ENCODE measurements at regions not wholly inside any gene's neighbourhood (a gene's known extent, or its start where the extent isn't known, plus 50 kb on each side); places are given as distances from the start of the nearest gene placed in this dataset.

DNA sequence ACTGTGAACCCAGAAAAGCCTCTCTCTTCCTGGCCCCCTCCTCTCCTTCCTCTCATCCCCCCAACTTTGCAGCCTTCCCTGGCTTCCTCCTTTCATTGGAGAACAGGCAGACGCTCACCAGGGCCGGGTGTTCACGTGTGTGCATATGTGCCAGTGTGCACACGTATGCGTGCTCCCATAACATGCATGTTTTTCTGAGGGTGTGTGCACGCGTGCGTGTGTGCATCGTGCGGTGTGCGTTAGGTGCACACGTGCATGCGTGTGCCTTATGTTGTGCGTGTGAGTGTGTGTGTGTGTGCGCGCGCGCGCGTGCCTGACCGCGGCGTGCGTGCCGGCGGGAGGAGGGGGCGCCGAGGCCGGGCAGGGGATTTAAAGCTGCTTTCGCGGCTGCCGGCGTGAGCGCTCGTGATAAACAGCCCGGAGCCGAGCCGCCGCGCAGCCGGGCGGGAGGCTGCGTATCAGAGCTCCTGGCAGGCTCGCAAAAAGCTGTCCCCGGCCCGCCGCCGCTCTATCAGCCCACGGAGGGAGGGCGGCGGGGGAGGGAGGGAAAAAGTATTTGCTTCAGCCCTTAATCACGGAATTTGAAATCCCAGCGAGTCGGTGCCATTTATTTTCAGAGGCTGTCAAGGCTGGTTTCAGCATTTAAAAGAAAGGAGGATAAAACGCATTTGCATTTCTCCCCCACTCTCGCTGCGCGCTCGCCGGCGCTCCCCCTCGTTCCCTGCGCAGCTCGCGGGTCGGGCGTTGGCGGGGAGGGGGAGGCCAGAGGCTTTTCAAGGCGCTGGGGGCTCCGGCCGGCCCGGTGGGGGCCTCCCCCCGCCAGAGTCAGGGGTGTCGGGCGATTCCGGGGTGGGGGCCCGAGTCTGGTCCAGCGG is 183.9 kb downstream of the C9orf50 start:
- intact Hi-C loops (cut with micrococcal nuclease) = no loop called here
- H3K36me3 ChIP-seq (ENCODE audit: control insufficient read depth in 2 of 2, extremely low read depth in 1 of 2, insufficient read depth in 2 of 2, low read length in 2 of 2) = no peaks in the 10 kb centered on the region
- H3K9ac ChIP-seq (replicated peaks; ENCODE audit: extremely low read depth, insufficient read depth, low read length) = peak overlapping the region; percentile 15
- no peaks in the 10 kb centered on the region for H3K9me1 ChIP-seq (replicated peaks; ENCODE audit: control insufficient read depth, extremely low read depth, insufficient read depth, low read length)
- BruUV-seq (replicated peaks) = no TSS peak
- peaks cover 24 to 32% of the 10 kb centered on the region in 2 experiments for H3K27me3 ChIP-seq (ENCODE audit: control insufficient read depth in 2 of 2, insufficient read depth in 2 of 2, low read length in 2 of 2)
- H3K4me1 ChIP-seq (ENCODE audit: control insufficient read depth, extremely low read depth, insufficient read depth, low read length) = no peaks in the 10 kb centered on the region
- no peak for FAIRE-seq
- peak overlapping the region; percentile 51 for H3K4me2 ChIP-seq (ENCODE audit: insufficient read depth, low read length)
- no peak overlapping the region for H3K27ac ChIP-seq (ENCODE audit: insufficient read depth, low read depth, low read length)
- no peaks in the 10 kb centered on the region for H4K20me1 ChIP-seq (replicated peaks; ENCODE audit: control insufficient read depth, extremely low read depth, insufficient read depth, low read length)
- no peaks in the 10 kb centered on the region for H3K9me3 ChIP-seq (replicated peaks; ENCODE audit: control insufficient read depth, insufficient read depth, low read length)
- peak overlapping the region in 2 of 3 experiments; percentile 34 to 54 for H3K4me3 ChIP-seq (replicated peaks in 1 of 3; ENCODE audit: insufficient read depth in 1 of 3, low read depth in 1 of 3, low read length in 3 of 3)
- ChIA-PET CTCF (interaction anchor here (0.9 to 1.5 kb wide), 5 partner anchors 14 to 60 kb away, joined by 3 to 7 read pairs (median 5); no protein-coding TSS in a partner anchor), POLR2A (interaction anchor here (0.6 to 0.7 kb wide), 2 partner anchors 10 to 23 kb away, joined by 4 read pairs; no protein-coding TSS in a partner anchor)
- peak; percentile 57 for DNase-seq (ENCODE audit: low read depth, low spot score)
- H3K79me2 ChIP-seq (ENCODE audit: control insufficient read depth, insufficient read depth, low read length) = no peaks in the 10 kb centered on the region
- dilution Hi-C loops (cut with MboI; ENCODE audit: extremely low pct_ligation_motif_present, low sequenced_read_pairs) = no loop called here
- TF ChIP-seq, protein P1, sequence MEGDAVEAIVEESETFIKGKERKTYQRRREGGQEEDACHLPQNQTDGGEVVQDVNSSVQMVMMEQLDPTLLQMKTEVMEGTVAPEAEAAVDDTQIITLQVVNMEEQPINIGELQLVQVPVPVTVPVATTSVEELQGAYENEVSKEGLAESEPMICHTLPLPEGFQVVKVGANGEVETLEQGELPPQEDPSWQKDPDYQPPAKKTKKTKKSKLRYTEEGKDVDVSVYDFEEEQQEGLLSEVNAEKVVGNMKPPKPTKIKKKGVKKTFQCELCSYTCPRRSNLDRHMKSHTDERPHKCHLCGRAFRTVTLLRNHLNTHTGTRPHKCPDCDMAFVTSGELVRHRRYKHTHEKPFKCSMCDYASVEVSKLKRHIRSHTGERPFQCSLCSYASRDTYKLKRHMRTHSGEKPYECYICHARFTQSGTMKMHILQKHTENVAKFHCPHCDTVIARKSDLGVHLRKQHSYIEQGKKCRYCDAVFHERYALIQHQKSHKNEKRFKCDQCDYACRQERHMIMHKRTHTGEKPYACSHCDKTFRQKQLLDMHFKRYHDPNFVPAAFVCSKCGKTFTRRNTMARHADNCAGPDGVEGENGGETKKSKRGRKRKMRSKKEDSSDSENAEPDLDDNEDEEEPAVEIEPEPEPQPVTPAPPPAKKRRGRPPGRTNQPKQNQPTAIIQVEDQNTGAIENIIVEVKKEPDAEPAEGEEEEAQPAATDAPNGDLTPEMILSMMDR (IDR thresholded peaks at IDR 0.05; ENCODE audit: extremely low read depth in 1 of 2, insufficient read depth in 1 of 2, low read depth in 1 of 2, low read length in 2 of 2) = no peak
- peak; percentile 84 for TF ChIP-seq EZH2 (IDR thresholded peaks at IDR 0.05; ENCODE audit: borderline replicate concordance, low read depth, low read length, severe bottlenecking)
- peak overlapping the region; percentile 49 for H2AFZ ChIP-seq (ENCODE audit: low read depth, low read length)

All from endothelial cell of umbilical vein (primary cell).